OCI-LY7 (cell line): ENCODE measurements at regions not wholly inside any gene's neighbourhood (a gene's known extent, or its start where the extent isn't known, plus 50 kb on each side); places are given as distances from the start of the nearest gene placed in this dataset.

Experiments used
- CTCF ChIP-seq: fragments of 200-600 bp; sonication (generic); conservative IDR thresholded peaks from 2 replicates; pipeline ENCODE4 v1.5.1; 2014; ENCODE audit warnings: mild to moderate bottlenecking, antibody characterized with exemption, low read length, moderate library complexity, mixed read lengths
- EZH2phosphoT487 ChIP-seq: fragments of 200-600 bp; sonication (generic); IDR thresholded peaks from 2 replicates; pipeline ENCODE4 v1.6.1; 2018; ENCODE audit warnings: low read depth, borderline replicate concordance, mild to moderate bottlenecking, mixed run types, antibody characterized with exemption, low read length, moderate library complexity, mixed read lengths

- TF ChIP-seq CTCF (no peak), EZH2phosphoT487 (no peak)
Measured at GRCh38 chr18:7488571-7488970, 78.5 kb upstream of the PTPRM start.
